Astrocyte (in vitro differentiated cells and primary cell): ENCODE measurements at regions not wholly inside any gene's neighbourhood (a gene's known extent, or its start where the extent isn't known, plus 50 kb on each side); places are given as distances from the start of the nearest gene placed in this dataset.

Source experiments
- DNase-seq: peaks from one replicate; pipeline ENCODE4 v3.0.0-alpha.2; 2010; ENCODE audit warnings: low read depth
- FAIRE-seq: peaks from 2 replicates; lab custom pipeline; 2011; peaks lifted over from hg19 to GRCh38; lab: Jason Lieb, UNC
- H2AFZ ChIP-seq: 2 replicates; pipeline ENCODE4 v1.6.0; 2012; ENCODE audit warnings: low read depth, low read length, inconsistent platforms
- H3K27ac ChIP-seq: 2 replicates; pipeline ENCODE4 v1.5.1; 2011; ENCODE audit warnings: low read depth, low read length, inconsistent platforms
- H3K27me3 ChIP-seq: 2 replicates; pipeline ENCODE4 v1.6.0; 2011; ENCODE audit warnings: low read length, inconsistent platforms; ENCODE audit not compliant: insufficient read depth
- H3K36me3 ChIP-seq: 2 replicates; pipeline ENCODE4 v1.5.1; 2011; ENCODE audit warnings: low read length, inconsistent platforms; ENCODE audit not compliant: insufficient read depth
- H3K4me1 ChIP-seq: 2 replicates; pipeline ENCODE4 v1.5.1; 2011; ENCODE audit warnings: low read length, inconsistent platforms; ENCODE audit not compliant: insufficient read depth
- H3K4me2 ChIP-seq: 2 replicates; pipeline ENCODE4 v1.6.0; 2012; ENCODE audit warnings: low read length, inconsistent platforms
- H3K4me3 ChIP-seq: 2 replicates; pipeline ENCODE4 v1.5.1; 2011; ENCODE audit warnings: low read depth, mild to moderate bottlenecking, low read length, inconsistent platforms; ENCODE audit not compliant: insufficient read depth
- H3K79me2 ChIP-seq: 2 replicates; pipeline ENCODE4 v1.6.0; 2012; ENCODE audit warnings: mild to moderate bottlenecking, low read length, inconsistent platforms; ENCODE audit not compliant: insufficient read depth
- H3K9ac ChIP-seq: 2 replicates; pipeline ENCODE4 v1.6.0; 2012; ENCODE audit warnings: mild to moderate bottlenecking, low read length, inconsistent platforms
- H3K9me3 ChIP-seq: 2 replicates; pipeline ENCODE4 v1.5.1; 2012; ENCODE audit warnings: low read depth, mild to moderate bottlenecking, low read length, inconsistent platforms; ENCODE audit not compliant: insufficient read depth
- H4K20me1 ChIP-seq: 2 replicates; pipeline ENCODE4 v1.6.0; 2012; ENCODE audit warnings: low read length, inconsistent platforms; ENCODE audit not compliant: insufficient read depth
- H3K27ac Mint-ChIP-seq: one replicate; pipeline ENCODE4 v1.8.0; 2021; ENCODE audit warnings: mild to moderate bottlenecking, mixed read lengths; ENCODE audit not compliant: unreplicated experiment
- H3K27me3 Mint-ChIP-seq: one replicate; pipeline ENCODE4 v1.8.0; 2021; ENCODE audit warnings: low read depth, mixed read lengths; ENCODE audit not compliant: unreplicated experiment
- H3K36me3 Mint-ChIP-seq: one replicate; pipeline ENCODE4 v1.8.0; 2021; ENCODE audit warnings: low read depth, mixed read lengths; ENCODE audit not compliant: unreplicated experiment
- H3K4me1 Mint-ChIP-seq: one replicate; pipeline ENCODE4 v1.8.0; 2021; ENCODE audit warnings: low read depth, mixed read lengths; ENCODE audit not compliant: unreplicated experiment
- H3K4me3 Mint-ChIP-seq: one replicate; pipeline ENCODE4 v1.8.0; 2021; ENCODE audit warnings: mild to moderate bottlenecking, moderate library complexity, mixed read lengths; ENCODE audit not compliant: unreplicated experiment
- H3K9me3 Mint-ChIP-seq: one replicate; pipeline ENCODE4 v1.8.0; 2021; ENCODE audit warnings: mild to moderate bottlenecking, mixed read lengths; ENCODE audit not compliant: unreplicated experiment
- EZH2 ChIP-seq: IDR thresholded peaks from 2 replicates; pipeline ENCODE4 v1.6.1; 2012; ENCODE audit warnings: mild to moderate bottlenecking, low read length, inconsistent platforms; ENCODE audit not compliant: insufficient read depth
- TF ChIP-seq, protein P1 (sequence below): IDR thresholded peaks from 2 replicates; pipeline ENCODE4 v1.5.1; 2011; ENCODE audit warnings: low read depth, mild to moderate bottlenecking, inconsistent platforms, low read length, moderate library complexity; ENCODE audit not compliant: insufficient read depth

DNA sequence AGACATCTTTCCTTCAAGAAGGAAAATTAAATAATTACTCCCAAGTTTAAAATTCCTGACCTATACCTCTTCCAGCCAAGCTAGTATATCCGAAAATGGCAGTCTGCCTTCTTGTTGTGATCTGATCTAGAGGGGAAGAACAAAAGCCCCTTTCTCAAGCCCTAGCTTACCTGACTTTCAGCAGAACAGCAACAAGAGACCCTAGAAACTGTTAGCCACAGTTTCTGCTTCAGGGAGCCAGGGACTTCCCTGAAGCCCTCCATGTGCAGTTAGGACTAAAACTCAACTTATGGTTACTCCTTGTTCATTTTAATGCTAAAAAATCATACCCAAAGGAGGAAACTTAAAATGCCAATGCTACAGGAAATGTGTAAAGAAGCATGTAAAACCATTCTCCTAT lies 366.7 kb upstream of the CTNND2 start:
- no peak overlapping the region for H3K4me3 Mint-ChIP-seq
- Histone ChIP-seq H3K9ac (no peak overlapping the region), H3K4me1 (no peaks in the 10 kb centered on the region), H2AFZ (no peak overlapping the region), H3K9me3 (no peaks in the 10 kb centered on the region), H3K27me3 (no peaks in the 10 kb centered on the region), H4K20me1 (no peaks in the 10 kb centered on the region), H3K27ac (no peak overlapping the region), H3K4me3 (no peak overlapping the region), H3K36me3 (no peaks in the 10 kb centered on the region), H3K79me2 (no peaks in the 10 kb centered on the region), H3K4me2 (no peak overlapping the region)
- no peaks in the 10 kb centered on the region for H3K36me3 Mint-ChIP-seq
- TF ChIP-seq EZH2 = no peak
- TF ChIP-seq, protein P1, sequence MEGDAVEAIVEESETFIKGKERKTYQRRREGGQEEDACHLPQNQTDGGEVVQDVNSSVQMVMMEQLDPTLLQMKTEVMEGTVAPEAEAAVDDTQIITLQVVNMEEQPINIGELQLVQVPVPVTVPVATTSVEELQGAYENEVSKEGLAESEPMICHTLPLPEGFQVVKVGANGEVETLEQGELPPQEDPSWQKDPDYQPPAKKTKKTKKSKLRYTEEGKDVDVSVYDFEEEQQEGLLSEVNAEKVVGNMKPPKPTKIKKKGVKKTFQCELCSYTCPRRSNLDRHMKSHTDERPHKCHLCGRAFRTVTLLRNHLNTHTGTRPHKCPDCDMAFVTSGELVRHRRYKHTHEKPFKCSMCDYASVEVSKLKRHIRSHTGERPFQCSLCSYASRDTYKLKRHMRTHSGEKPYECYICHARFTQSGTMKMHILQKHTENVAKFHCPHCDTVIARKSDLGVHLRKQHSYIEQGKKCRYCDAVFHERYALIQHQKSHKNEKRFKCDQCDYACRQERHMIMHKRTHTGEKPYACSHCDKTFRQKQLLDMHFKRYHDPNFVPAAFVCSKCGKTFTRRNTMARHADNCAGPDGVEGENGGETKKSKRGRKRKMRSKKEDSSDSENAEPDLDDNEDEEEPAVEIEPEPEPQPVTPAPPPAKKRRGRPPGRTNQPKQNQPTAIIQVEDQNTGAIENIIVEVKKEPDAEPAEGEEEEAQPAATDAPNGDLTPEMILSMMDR = no peak
- no peaks in the 10 kb centered on the region for H3K27me3 Mint-ChIP-seq
- no peak for FAIRE-seq
- H3K27ac Mint-ChIP-seq = no peak overlapping the region
- DNase-seq = no peak
- no peaks in the 10 kb centered on the region for H3K9me3 Mint-ChIP-seq
- no peaks in the 10 kb centered on the region for H3K4me1 Mint-ChIP-seq

DNA sequence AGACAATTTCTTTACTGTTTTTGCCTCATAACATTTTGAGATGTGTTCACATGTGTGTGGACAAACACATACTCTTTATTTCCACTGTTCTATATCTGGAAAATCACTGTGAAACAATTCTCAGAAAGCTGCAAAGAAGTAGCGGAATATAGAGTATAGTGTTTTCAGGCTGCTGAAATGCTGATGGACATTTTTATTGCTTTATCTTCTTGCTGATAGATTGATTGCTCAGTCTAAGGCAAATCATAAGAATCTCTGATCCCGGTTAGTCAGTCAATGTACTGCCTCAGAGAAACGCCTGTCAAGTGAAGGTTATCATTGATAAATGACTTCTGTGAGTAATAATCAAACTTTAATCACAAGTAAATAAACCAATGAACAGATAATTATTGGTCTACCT lies 364.9 kb upstream of the CTNND2 start:
- H3K4me3 Mint-ChIP-seq = no peak overlapping the region
- Histone ChIP-seq H3K4me1 (no peaks in the 10 kb centered on the region), H3K79me2 (no peaks in the 10 kb centered on the region), H3K9me3 (no peaks in the 10 kb centered on the region), H4K20me1 (no peaks in the 10 kb centered on the region), H3K9ac (no peak overlapping the region), H3K4me2 (no peak overlapping the region), H3K4me3 (no peak overlapping the region), H3K36me3 (no peaks in the 10 kb centered on the region), H3K27me3 (no peaks in the 10 kb centered on the region), H2AFZ (no peak overlapping the region), H3K27ac (no peak overlapping the region)
- FAIRE-seq (no peak), DNase-seq (no peak)
- H3K9me3 Mint-ChIP-seq = no peaks in the 10 kb centered on the region
- no peak overlapping the region for H3K27ac Mint-ChIP-seq
- TF ChIP-seq EZH2 = no peak
- TF ChIP-seq, protein P1 = no peak
- H3K36me3 Mint-ChIP-seq = no peaks in the 10 kb centered on the region
- H3K27me3 Mint-ChIP-seq = no peaks in the 10 kb centered on the region
- no peaks in the 10 kb centered on the region for H3K4me1 Mint-ChIP-seq

DNA sequence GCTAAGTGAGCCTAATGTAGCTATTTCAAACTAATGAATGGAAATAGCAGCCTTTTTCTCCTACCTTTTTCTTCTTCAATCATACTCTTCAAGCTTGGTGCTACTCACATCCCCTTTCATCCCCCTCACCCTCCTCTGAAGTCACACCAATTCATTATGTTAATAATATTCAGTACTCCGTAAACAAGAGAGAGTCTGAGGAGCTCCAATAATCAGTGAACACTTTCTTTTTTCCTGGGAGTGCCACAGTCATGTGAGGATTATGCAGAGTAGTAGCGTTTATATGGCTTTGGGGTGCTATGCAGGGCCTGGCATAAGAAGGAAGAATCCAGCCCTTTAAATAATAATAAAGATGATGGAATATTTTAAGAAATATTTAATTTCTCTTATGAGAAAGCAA lies 354.3 kb upstream of the CTNND2 start:
- no peak overlapping the region for H3K4me3 Mint-ChIP-seq
- no peak overlapping the region for H3K27ac ChIP-seq
- H4K20me1 ChIP-seq = no peaks in the 10 kb centered on the region
- H2AFZ ChIP-seq = no peak overlapping the region
- FAIRE-seq (no peak), DNase-seq (no peak)
- no peaks in the 10 kb centered on the region for H3K4me1 ChIP-seq
- no peak overlapping the region for H3K4me2 ChIP-seq
- no peaks in the 10 kb centered on the region for H3K9me3 ChIP-seq
- H3K79me2 ChIP-seq = no peaks in the 10 kb centered on the region
- H3K27me3 Mint-ChIP-seq = no peaks in the 10 kb centered on the region
- no peaks in the 10 kb centered on the region for H3K9me3 Mint-ChIP-seq
- no peak overlapping the region for H3K4me3 ChIP-seq
- H3K27me3 ChIP-seq = no peaks in the 10 kb centered on the region
- no peaks in the 10 kb centered on the region for H3K36me3 Mint-ChIP-seq
- H3K9ac ChIP-seq = no peak overlapping the region
- no peaks in the 10 kb centered on the region for H3K36me3 ChIP-seq
- no peaks in the 10 kb centered on the region for H3K4me1 Mint-ChIP-seq
- no peak for TF ChIP-seq EZH2
- TF ChIP-seq, protein P1 = no peak
- no peak overlapping the region for H3K27ac Mint-ChIP-seq
